Neuronal stem cell (in vitro differentiated cells): ENCODE measurements at regions not wholly inside any gene's neighbourhood (a gene's known extent, or its start where the extent isn't known, plus 50 kb on each side); places are given as distances from the start of the nearest gene placed in this dataset.

Experiments used
- DNase-seq: peaks from one replicate; pipeline ENCODE4 v3.0.0-alpha.2; 2013; ENCODE audit warnings: low spot score
- H2AFZ ChIP-seq: one replicate; pipeline ENCODE4 v1.6.1; 2013; ENCODE audit warnings: mild to moderate bottlenecking, low read length, inconsistent platforms
- H2AK5ac ChIP-seq: 2 replicates; pipeline ENCODE4 v1.6.1; 2013; ENCODE audit warnings: low read depth, mild to moderate bottlenecking, inconsistent platforms, low read length, moderate library complexity, mixed read lengths
- H2BK120ac ChIP-seq: 2 replicates; pipeline ENCODE4 v1.6.1; 2013; ENCODE audit warnings: low read depth, mild to moderate bottlenecking, inconsistent platforms, low read length, moderate library complexity, mixed read lengths
- H2BK12ac ChIP-seq: one replicate; pipeline ENCODE4 v1.6.1; 2013; ENCODE audit warnings: low read length, inconsistent platforms
- H2BK15ac ChIP-seq: 2 replicates; pipeline ENCODE4 v1.6.1; 2013; ENCODE audit warnings: mild to moderate bottlenecking, low read length, inconsistent platforms, mixed read lengths
- H2BK5ac ChIP-seq: one replicate; pipeline ENCODE4 v1.6.1; 2013; ENCODE audit warnings: inconsistent platforms, mild to moderate bottlenecking, low read length, moderate library complexity
- H3K14ac ChIP-seq: one replicate; pipeline ENCODE4 v1.6.1; 2013; ENCODE audit warnings: low read length, inconsistent platforms
- H3K18ac ChIP-seq: 2 replicates; pipeline ENCODE4 v1.6.1; 2013; ENCODE audit warnings: low read length, inconsistent platforms
- H3K23ac ChIP-seq: 2 replicates; pipeline ENCODE4 v1.6.1; 2013; ENCODE audit warnings: low read depth, mild to moderate bottlenecking, mixed read lengths, low read length, inconsistent platforms; ENCODE audit not compliant: poor library complexity
- H3K27ac ChIP-seq: replicated peaks from 3 replicates; pipeline ENCODE4 v1.5.1; 2013; ENCODE audit warnings: low read length, inconsistent platforms
- H3K27me3 ChIP-seq, 3 experiments: 2 replicates each; pipeline ENCODE4 v1.6.1; 2013; ENCODE audit warnings: low read length in 3 of 3, mild to moderate bottlenecking in 2 of 3, inconsistent platforms in 1 of 3, low read depth in 1 of 3, mixed read lengths in 1 of 3, moderate library complexity in 1 of 3; ENCODE audit not compliant: control insufficient read depth in 3 of 3, insufficient read depth in 3 of 3
- H3K36me3 ChIP-seq, 2 donors: replicated peaks in 1 of 2; 2 replicates each; pipeline ENCODE4 v1.6.1; 2013; ENCODE audit warnings: low read length in 2 of 2; ENCODE audit not compliant: control insufficient read depth in 2 of 2, insufficient read depth in 2 of 2
- H3K4ac ChIP-seq: 2 replicates; pipeline ENCODE4 v1.6.1; 2013; ENCODE audit warnings: inconsistent platforms, mild to moderate bottlenecking, low read length, moderate library complexity
- H3K4me1 ChIP-seq, 2 donors: 1 replicate in 1 of 2; 2 replicates in 1 of 2; pipeline ENCODE4 v1.6.1; 2013; ENCODE audit warnings: low read length in 2 of 2, low read depth in 1 of 2; ENCODE audit not compliant: control insufficient read depth in 2 of 2, insufficient read depth in 1 of 2
- H3K4me2 ChIP-seq: one replicate; pipeline ENCODE4 v1.6.1; 2013; ENCODE audit warnings: mild to moderate bottlenecking, low read length, inconsistent platforms; ENCODE audit not compliant: insufficient read depth, poor library complexity, severe bottlenecking
- H3K4me3 ChIP-seq, 2 donors: 2 replicates each; pipeline ENCODE4 v1.5.1; 2013; ENCODE audit warnings: low read length in 2 of 2, mild to moderate bottlenecking in 2 of 2, inconsistent platforms in 1 of 2, moderate library complexity in 1 of 2
- H3K79me1 ChIP-seq: one replicate; pipeline ENCODE4 v1.6.1; 2013; ENCODE audit warnings: low read depth, mild to moderate bottlenecking, inconsistent platforms, low read length, moderate library complexity
- H3K9ac ChIP-seq: one replicate; pipeline ENCODE4 v1.6.1; 2013; ENCODE audit warnings: mild to moderate bottlenecking, low read depth, low read length, inconsistent platforms; ENCODE audit not compliant: poor library complexity
- H3K9me3 ChIP-seq, 2 donors: replicated peaks in 1 of 2; 2 replicates each; pipeline versions ENCODE3 to v1.6.1; 2013; ENCODE audit warnings: low read length in 2 of 2, mild to moderate bottlenecking in 2 of 2, inconsistent platforms in 1 of 2, low read depth in 1 of 2, mixed read lengths in 1 of 2, moderate library complexity in 1 of 2; ENCODE audit not compliant: control insufficient read depth in 2 of 2, insufficient read depth in 1 of 2
- H4K8ac ChIP-seq: one replicate; pipeline ENCODE4 v1.6.1; 2013; ENCODE audit warnings: low read depth, mild to moderate bottlenecking, inconsistent platforms, low read length, moderate library complexity
- H4K91ac ChIP-seq: one replicate; pipeline ENCODE4 v1.6.1; 2013; ENCODE audit warnings: low read length, low read depth, mild to moderate bottlenecking, inconsistent platforms; ENCODE audit not compliant: poor library complexity
- WGBS, 2 donors: extraction: QIAGEN DNeasy Blood & Tissue Kit; methylation state at CpG; one replicate each; pipeline ENCODE4 v1.1.7; 2013; ENCODE audit warnings: missing lambda C conversion rate in 2 of 2, mixed read lengths in 1 of 2; ENCODE audit not compliant: insufficient read length in 2 of 2, insufficient replicate concordance in 1 of 2; ENCODE audit errors: extremely low coverage in 2 of 2; 5-methylcytosine and 5-hydroxymethylcytosine counted together

DNA sequence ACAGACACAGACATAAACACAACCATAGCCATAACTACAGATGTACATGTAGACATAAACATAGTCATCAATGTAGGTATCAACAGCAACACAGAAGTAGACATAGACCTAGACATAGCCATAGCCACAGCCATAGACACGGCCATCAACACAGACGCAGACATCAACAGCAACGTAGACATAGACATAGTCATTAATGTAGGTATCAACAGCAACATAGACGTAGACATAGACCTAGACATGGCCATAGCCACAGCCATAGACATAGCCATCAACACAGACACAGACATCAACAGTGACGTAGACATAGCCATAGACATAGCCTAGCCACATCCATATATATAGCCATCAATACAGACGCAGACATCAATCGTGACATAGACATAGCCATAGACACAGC lies 258.3 kb upstream of the FOXQ1 start:
- Histone ChIP-seq H3K9ac (no peak overlapping the region), H3K9me3 (no peaks in the 10 kb centered on the region), H2BK120ac (no peak overlapping the region), H2BK15ac (no peak overlapping the region), H3K23ac (no peak overlapping the region), H3K4me3 (no peak overlapping the region), H3K18ac (no peak overlapping the region), H2BK5ac (no peak overlapping the region), H3K36me3 (no peaks in the 10 kb centered on the region), H3K79me1 (no peaks in the 10 kb centered on the region), H3K4ac (no peak overlapping the region), H3K27me3 (no peaks in the 10 kb centered on the region), H2AK5ac (no peak overlapping the region), H2BK12ac (no peak overlapping the region), H4K8ac (no peak overlapping the region), H3K27ac (no peak overlapping the region), H3K4me1 (peaks cover 3 to 9% of the 10 kb centered on the region in 2 donors), H2AFZ (no peak overlapping the region), H3K14ac (no peak overlapping the region), H3K4me2 (no peak overlapping the region), H4K91ac (no peak overlapping the region)
- no peak for DNase-seq
- no CpG with 5 or more reads among the region's 7 CpGs for WGBS, 2 donors

DNA sequence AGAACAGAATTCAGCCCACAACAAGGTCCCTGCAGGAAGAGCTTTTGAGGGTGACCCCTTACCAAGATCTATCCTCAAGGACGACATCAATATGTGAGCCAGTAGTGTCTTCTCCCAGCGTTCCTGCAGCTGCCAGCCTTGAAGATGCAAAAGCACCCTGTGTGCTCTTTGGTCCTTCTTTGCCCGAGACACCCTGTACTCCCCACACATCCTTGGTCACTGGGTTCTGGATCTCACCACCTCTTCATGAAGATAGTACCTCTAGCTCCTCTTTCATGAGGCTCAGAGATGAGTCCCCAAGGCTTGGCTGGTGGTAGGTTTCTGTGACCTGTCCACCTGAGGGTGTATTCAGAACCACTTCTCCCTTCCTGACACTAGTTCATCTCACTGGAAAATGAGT lies 259.6 kb upstream of the FOXQ1 start:
- no peaks in the 10 kb centered on the region for H3K9me3 ChIP-seq
- WGBS, 2 donors: no CpG with 5 or more reads among the region's 3 CpGs
- H3K4me1 ChIP-seq: peaks cover 3 to 9% of the 10 kb centered on the region in 2 donors

GRCh38 chr6:1049900-1050299 lies 262.0 kb upstream of the FOXQ1 start:
- no peak for DNase-seq
- Histone ChIP-seq H3K79me1 (no peaks in the 10 kb centered on the region), H3K23ac (no peak overlapping the region), H3K18ac (no peak overlapping the region), H2BK120ac (no peak overlapping the region), H3K27ac (no peak overlapping the region), H3K4me3 (no peak overlapping the region), H3K9me3 (no peaks in the 10 kb centered on the region), H3K4me2 (no peak overlapping the region), H3K4ac (no peak overlapping the region), H4K8ac (no peak overlapping the region), H2BK15ac (no peak overlapping the region), H2BK5ac (no peak overlapping the region), H3K36me3 (no peaks in the 10 kb centered on the region), H3K27me3 (no peaks in the 10 kb centered on the region), H3K9ac (no peak overlapping the region), H2AK5ac (no peak overlapping the region), H2AFZ (no peak overlapping the region), H2BK12ac (no peak overlapping the region), H3K4me1 (no peaks in the 10 kb centered on the region), H4K91ac (no peak overlapping the region), H3K14ac (no peak overlapping the region)
- no CpG with 5 or more reads among the region's 5 CpGs for WGBS, 2 donors

More for the DNA sequence above, 259.6 kb upstream of the FOXQ1 start:
- no peaks in the 10 kb centered on the region for H3K27me3 ChIP-seq
- no peak overlapping the region for H3K27ac ChIP-seq
- H3K18ac ChIP-seq: no peak overlapping the region
- no peak overlapping the region for H3K4me2 ChIP-seq
- no peak overlapping the region for H2BK12ac ChIP-seq
- H2AK5ac ChIP-seq: no peak overlapping the region
- no peak overlapping the region for H2AFZ ChIP-seq
- no peak overlapping the region for H4K91ac ChIP-seq
- H3K4me3 ChIP-seq: no peak overlapping the region
- no peak overlapping the region for H3K9ac ChIP-seq
- H3K79me1 ChIP-seq: no peaks in the 10 kb centered on the region
- H3K36me3 ChIP-seq: no peaks in the 10 kb centered on the region
- no peak overlapping the region for H3K23ac ChIP-seq
- no peak overlapping the region for H4K8ac ChIP-seq
- H2BK15ac ChIP-seq: no peak overlapping the region
- DNase-seq: no peak
- H3K14ac ChIP-seq: no peak overlapping the region
- no peak overlapping the region for H2BK5ac ChIP-seq
- no peak overlapping the region for H2BK120ac ChIP-seq
- H3K4ac ChIP-seq: no peak overlapping the region

DNA sequence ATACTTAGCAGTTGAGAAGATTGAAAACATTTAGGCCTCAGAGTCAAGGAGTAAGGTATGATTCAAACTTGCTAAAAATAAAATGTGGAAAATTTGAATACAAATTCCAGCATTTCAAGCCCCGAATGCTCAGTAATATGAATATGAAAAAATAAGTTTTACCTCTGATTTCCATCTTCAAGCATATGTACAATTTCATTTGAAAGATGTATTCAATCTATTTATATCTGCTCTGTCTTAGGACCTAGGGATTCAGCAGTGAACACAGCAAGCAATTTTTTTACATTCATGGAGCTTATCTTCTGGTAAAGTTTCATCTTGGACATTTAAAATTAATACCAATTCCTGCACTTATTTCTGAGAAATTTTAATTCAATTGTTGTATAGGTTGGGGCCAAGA lies 262.7 kb upstream of the FOXQ1 start:
- H3K4me1 ChIP-seq: no peaks in the 10 kb centered on the region
- H3K36me3 ChIP-seq: no peaks in the 10 kb centered on the region
- no peak overlapping the region for H2BK120ac ChIP-seq
- H3K27ac ChIP-seq: no peak overlapping the region
- no peak overlapping the region for H3K4me3 ChIP-seq
- H3K23ac ChIP-seq: no peak overlapping the region
- H3K4me2 ChIP-seq: no peak overlapping the region
- no peak overlapping the region for H2AK5ac ChIP-seq
- H4K91ac ChIP-seq: no peak overlapping the region
- H2BK15ac ChIP-seq: no peak overlapping the region
- H3K79me1 ChIP-seq: no peaks in the 10 kb centered on the region
- no peak for DNase-seq
- no peak overlapping the region for H3K9ac ChIP-seq
- H4K8ac ChIP-seq: no peak overlapping the region
- no CpG with 5 or more reads among the region's 1 CpG for WGBS, 2 donors
- no peak overlapping the region for H2BK5ac ChIP-seq
- H3K14ac ChIP-seq: no peak overlapping the region
- H2AFZ ChIP-seq: no peak overlapping the region
- H2BK12ac ChIP-seq: no peak overlapping the region
- H3K27me3 ChIP-seq: no peaks in the 10 kb centered on the region
- no peaks in the 10 kb centered on the region for H3K9me3 ChIP-seq
- no peak overlapping the region for H3K4ac ChIP-seq
- H3K18ac ChIP-seq: no peak overlapping the region
